ENCODE measurements at regions not wholly inside any gene's neighbourhood (a gene's known extent, or its start where the extent isn't known, plus 50 kb on each side); places are given as distances from the start of the nearest gene placed in this dataset.

DNA sequence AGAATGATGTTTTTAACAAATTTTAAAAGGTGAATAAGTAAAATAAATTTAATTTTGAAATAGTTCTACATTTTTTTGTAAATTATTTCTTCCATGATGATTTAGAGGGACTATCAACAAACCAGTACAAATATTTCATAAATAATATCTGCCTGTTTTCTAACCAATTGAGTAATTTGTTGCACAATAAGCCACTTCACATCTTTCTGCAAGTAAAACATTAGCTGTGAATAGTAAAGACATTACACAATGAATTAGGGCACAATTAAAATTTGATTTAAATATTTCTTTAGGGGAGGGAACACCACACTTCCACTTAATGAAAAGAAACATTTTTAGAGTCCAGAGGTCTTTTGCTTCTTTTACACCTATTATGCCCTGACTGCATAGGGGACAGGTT, 118.4 kb upstream of the PTPRK start:
- TF ChIP-seq EZH2phosphoT487 (IDR thresholded peaks at IDR 0.05; ENCODE audit: borderline replicate concordance, low read depth, low read length): no peak
- TF ChIP-seq, protein P1, sequence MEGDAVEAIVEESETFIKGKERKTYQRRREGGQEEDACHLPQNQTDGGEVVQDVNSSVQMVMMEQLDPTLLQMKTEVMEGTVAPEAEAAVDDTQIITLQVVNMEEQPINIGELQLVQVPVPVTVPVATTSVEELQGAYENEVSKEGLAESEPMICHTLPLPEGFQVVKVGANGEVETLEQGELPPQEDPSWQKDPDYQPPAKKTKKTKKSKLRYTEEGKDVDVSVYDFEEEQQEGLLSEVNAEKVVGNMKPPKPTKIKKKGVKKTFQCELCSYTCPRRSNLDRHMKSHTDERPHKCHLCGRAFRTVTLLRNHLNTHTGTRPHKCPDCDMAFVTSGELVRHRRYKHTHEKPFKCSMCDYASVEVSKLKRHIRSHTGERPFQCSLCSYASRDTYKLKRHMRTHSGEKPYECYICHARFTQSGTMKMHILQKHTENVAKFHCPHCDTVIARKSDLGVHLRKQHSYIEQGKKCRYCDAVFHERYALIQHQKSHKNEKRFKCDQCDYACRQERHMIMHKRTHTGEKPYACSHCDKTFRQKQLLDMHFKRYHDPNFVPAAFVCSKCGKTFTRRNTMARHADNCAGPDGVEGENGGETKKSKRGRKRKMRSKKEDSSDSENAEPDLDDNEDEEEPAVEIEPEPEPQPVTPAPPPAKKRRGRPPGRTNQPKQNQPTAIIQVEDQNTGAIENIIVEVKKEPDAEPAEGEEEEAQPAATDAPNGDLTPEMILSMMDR (conservative IDR thresholded peaks at IDR 0.05; ENCODE audit: low read length): no peak
